Neural crest cell (in vitro differentiated cells): ENCODE measurements at regions not wholly inside any gene's neighbourhood (a gene's known extent, or its start where the extent isn't known, plus 50 kb on each side); places are given as distances from the start of the nearest gene placed in this dataset.

ENCODE experiments used
- DNase-seq: peaks from one replicate; pipeline ENCODE4 v3.0.0; 2021; ENCODE audit warnings: low read depth, mixed read lengths, low spot score
- H3K27ac Mint-ChIP-seq: one replicate; pipeline ENCODE4 v1.8.0; 2021; ENCODE audit warnings: mild to moderate bottlenecking, mixed read lengths; ENCODE audit not compliant: unreplicated experiment
- H3K27me3 Mint-ChIP-seq: 2 replicates; pipeline ENCODE4 v1.8.0; 2021; ENCODE audit warnings: low read depth, mild to moderate bottlenecking, mixed read lengths
- H3K36me3 Mint-ChIP-seq: 2 replicates; pipeline ENCODE4 v1.8.0; 2021; ENCODE audit warnings: low read depth, mild to moderate bottlenecking, mixed read lengths
- H3K4me1 Mint-ChIP-seq: 2 replicates; pipeline ENCODE4 v1.8.0; 2021; ENCODE audit warnings: mixed read lengths
- H3K4me3 Mint-ChIP-seq: one replicate; pipeline ENCODE4 v1.8.0; 2021; ENCODE audit warnings: mild to moderate bottlenecking, mixed read lengths
- H3K9me3 Mint-ChIP-seq: 2 replicates; pipeline ENCODE4 v1.8.0; 2021; ENCODE audit warnings: mixed read lengths
- TF ChIP-seq, protein P1 (sequence below): fragments of 200-600 bp; sonication (generic); conservative IDR thresholded peaks from 2 replicates; pipeline ENCODE4 v1.5.0; 2021; ENCODE audit warnings: antibody characterized with exemption, mild to moderate bottlenecking

GRCh38 chr11:57083641-57084385 is 95.1 kb downstream of the OR5AK2 start:
- Mint-ChIP-seq H3K27ac (no peak overlapping the region), H3K4me1 (peaks cover 10% of the 10 kb centered on the region), H3K36me3 (no peaks in the 10 kb centered on the region), H3K9me3 (no peaks in the 10 kb centered on the region), H3K27me3 (no peaks in the 10 kb centered on the region), H3K4me3 (no peak overlapping the region)
- TF ChIP-seq, protein P1, sequence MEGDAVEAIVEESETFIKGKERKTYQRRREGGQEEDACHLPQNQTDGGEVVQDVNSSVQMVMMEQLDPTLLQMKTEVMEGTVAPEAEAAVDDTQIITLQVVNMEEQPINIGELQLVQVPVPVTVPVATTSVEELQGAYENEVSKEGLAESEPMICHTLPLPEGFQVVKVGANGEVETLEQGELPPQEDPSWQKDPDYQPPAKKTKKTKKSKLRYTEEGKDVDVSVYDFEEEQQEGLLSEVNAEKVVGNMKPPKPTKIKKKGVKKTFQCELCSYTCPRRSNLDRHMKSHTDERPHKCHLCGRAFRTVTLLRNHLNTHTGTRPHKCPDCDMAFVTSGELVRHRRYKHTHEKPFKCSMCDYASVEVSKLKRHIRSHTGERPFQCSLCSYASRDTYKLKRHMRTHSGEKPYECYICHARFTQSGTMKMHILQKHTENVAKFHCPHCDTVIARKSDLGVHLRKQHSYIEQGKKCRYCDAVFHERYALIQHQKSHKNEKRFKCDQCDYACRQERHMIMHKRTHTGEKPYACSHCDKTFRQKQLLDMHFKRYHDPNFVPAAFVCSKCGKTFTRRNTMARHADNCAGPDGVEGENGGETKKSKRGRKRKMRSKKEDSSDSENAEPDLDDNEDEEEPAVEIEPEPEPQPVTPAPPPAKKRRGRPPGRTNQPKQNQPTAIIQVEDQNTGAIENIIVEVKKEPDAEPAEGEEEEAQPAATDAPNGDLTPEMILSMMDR, result no peak
- DNase-seq, result no peak

DNA sequence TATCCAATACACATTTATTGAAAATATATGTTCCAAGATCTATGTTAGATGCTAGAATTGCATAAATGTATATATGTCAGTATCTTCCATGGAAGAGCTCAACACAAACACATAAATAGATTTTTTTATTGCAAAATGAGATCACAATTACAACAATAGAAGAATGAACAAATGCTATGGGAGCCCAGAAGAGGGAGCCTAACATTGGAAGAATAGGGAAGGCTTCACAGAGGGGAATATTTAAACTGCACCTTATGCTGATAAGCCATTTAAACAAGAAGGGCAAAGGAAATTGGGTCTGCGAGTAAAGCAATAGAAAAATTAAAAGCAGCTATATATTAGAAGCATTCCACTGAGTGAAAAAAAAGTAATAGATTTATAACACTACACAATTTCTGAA is 96.1 kb upstream of the LRRC55 start:
- TF ChIP-seq, protein P1, result peak; percentile 25
- no peak for DNase-seq
- Mint-ChIP-seq H3K27ac (no peak overlapping the region), H3K4me3 (no peak overlapping the region), H3K4me1 (peaks cover 10% of the 10 kb centered on the region), H3K9me3 (no peaks in the 10 kb centered on the region), H3K36me3 (no peaks in the 10 kb centered on the region), H3K27me3 (no peaks in the 10 kb centered on the region)

DNA sequence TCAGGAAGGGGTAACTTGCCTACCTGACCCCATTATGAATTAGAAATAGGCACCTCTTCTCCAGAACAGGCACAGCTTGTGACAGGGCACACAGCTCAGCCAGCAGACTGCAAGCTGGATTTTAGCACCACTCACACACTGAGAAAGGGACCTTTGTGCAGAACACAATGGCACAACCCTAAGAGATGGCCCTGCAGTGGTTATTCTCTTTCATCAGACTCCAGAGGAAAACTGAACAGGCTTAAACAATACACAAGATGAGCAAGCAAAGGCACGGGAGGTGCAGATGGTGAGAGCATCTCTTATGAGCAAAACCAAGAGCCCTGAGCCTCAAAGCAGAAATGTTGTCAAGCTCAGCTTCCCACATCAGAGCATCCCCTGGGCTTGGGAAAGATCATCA is 93.8 kb upstream of the LRRC55 start:
- H3K27ac Mint-ChIP-seq, result no peak overlapping the region
- no peak for DNase-seq
- no peaks in the 10 kb centered on the region for H3K36me3 Mint-ChIP-seq
- H3K4me1 Mint-ChIP-seq, result no peaks in the 10 kb centered on the region
- H3K4me3 Mint-ChIP-seq, result no peak overlapping the region
- H3K9me3 Mint-ChIP-seq, result peaks cover 1% of the 10 kb centered on the region
- H3K27me3 Mint-ChIP-seq, result no peaks in the 10 kb centered on the region
- TF ChIP-seq, protein P1, result no peak

DNA sequence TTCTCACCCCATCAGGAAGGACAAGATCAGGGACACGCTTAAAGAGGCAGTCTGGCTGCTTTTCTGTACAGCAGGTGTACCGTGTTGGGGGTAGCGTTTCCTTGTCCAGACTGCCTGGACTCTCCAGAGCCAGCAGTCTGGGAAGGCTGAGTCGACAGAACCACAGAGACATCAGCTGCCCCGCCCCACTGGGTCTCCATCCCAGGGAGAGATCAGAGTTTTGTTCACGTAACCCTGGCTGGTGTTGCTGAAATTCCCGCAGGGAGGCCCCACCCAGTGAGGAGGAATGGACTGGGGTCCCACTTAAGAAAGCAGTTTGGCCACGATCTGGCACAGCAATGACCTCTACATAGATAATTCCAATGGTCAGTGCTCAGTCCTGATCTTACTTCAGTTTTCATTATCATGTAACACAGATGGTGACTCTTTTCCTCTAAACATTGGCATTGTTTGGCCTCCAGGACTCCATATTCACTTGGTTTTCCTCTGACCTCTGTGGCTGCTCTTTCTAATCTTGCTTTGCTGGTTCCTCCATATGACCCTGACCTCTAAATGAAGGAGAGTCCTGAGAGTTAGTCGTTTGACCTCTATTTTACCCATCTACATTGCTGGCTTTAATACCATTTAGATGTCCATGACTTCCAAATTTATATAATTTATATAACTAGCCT is 89.6 kb upstream of the LRRC55 start:
- no peaks in the 10 kb centered on the region for H3K36me3 Mint-ChIP-seq
- peaks cover 15% of the 10 kb centered on the region for H3K4me1 Mint-ChIP-seq
- no peak for DNase-seq
- H3K4me3 Mint-ChIP-seq, result no peak overlapping the region
- no peaks in the 10 kb centered on the region for H3K27me3 Mint-ChIP-seq
- H3K9me3 Mint-ChIP-seq, result peaks cover 8% of the 10 kb centered on the region
- TF ChIP-seq, protein P1, result no peak
- H3K27ac Mint-ChIP-seq, result no peak overlapping the region

GRCh38 chr11:57094181-57094935 is 87.4 kb upstream of the LRRC55 start:
- Mint-ChIP-seq H3K4me1 (peaks cover 15% of the 10 kb centered on the region), H3K9me3 (peaks cover 8% of the 10 kb centered on the region), H3K4me3 (no peak overlapping the region), H3K27ac (no peak overlapping the region), H3K27me3 (no peaks in the 10 kb centered on the region), H3K36me3 (no peaks in the 10 kb centered on the region)
- TF ChIP-seq, protein P1, result no peak
- DNase-seq, result no peak
